SW480 (cell line): ENCODE measurements at regions not wholly inside any gene's neighbourhood (a gene's known extent, or its start where the extent isn't known, plus 50 kb on each side); places are given as distances from the start of the nearest gene placed in this dataset.
A peak's percentile ranks its signal among the peaks of the same experiment; 100 is the strongest.
"Not testable (repeated sequence)": the region's sequence is repeated elsewhere in the genome, so short reads cannot be mapped to it uniquely, and the experiment has no call there.

Experiments used
- DNase-seq: peaks from one replicate; pipeline ENCODE4 v3.0.0-alpha.2; 2016; ENCODE audit warnings: low spot score

DNA sequence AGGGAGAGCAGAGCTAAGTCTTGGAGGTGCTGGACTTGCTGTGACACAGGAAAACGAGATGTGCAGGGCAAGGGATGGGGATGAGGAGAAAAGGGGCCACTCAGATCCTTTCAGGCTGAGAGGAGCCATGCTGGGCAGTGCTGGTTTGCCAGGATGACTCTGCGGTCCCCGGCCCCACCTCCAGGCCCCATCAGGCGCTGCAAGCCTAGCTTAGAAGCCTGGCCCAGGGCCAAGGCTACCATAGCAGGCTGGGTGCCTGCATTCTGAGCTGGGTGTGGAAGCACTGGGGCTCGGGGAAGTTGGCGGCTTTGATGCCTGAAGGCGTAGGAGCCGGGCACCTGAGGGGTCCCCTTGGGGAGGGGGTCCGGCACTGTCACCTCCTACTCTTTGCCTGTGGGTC lies 341.2 kb upstream of the USP9Y start:
- no peak for DNase-seq

DNA sequence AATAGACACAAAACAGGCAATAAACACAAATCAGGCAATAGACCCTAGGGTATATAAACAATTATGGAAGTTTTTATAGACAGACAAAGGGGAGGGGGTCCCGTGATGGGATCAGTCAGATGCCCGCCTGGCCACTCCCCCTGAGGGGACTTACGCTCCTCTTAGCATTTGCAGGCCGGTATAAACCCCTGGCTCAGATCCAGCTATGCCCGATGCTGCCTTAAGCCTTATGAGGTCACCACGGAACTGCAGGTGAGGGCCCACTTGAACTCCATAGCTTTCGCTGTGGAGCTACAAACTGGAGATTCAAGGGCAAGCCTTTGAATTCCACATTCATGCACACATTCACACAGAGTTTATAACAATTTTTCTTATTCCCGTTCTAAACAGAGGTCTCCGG lies 340.5 kb upstream of the USP9Y start:
- no peak for DNase-seq

DNA sequence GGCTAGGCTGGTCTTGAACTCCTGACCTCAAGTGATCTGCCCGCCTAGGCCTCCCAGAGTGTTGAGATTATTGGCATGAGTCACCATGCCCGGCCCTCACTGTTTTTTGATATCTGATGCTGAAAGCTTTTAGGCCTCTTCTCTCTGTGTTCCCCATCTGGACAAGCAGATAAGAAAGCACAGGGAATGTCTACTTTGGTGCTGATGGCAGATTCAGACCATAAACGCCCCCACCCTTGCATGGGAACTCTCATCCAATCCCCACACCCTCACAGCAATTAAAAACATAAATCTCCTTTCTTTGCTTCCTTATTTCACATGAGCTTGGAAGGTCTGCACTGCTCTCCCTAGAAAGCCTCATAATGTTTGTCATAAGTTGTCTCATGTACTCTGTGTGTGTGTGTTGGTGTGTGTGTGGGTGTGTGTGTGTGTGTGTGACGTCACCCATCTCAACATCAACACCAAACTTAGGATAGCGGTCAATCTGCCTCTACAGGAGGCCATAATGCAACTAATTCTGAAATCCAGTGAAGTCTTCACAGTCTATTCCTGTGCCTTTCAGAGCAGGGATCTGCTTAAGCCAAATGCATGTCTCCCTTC lies 335.6 kb upstream of the USP9Y start:
- no peak for DNase-seq

DNA sequence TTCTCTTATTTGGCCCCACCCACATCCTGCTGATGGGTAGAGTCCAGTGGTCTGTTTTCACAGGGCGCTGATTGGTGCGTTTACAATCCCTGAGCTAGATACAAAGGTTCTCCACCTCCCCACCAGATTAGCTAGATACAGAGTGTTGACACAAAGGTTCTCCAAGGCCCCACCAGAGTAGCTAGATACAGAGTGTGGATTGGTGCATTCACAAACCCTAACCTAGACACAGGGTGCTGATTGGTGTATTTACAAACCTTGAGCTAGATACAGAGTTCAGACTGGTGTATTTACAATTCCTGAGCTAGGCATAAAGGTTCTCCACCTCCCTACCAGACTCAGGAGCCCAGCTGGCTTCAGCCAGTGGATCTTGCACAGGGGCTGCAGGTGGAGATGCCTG lies 326.4 kb upstream of the USP9Y start:
- DNase-seq, result not testable (repeated sequence)

DNA sequence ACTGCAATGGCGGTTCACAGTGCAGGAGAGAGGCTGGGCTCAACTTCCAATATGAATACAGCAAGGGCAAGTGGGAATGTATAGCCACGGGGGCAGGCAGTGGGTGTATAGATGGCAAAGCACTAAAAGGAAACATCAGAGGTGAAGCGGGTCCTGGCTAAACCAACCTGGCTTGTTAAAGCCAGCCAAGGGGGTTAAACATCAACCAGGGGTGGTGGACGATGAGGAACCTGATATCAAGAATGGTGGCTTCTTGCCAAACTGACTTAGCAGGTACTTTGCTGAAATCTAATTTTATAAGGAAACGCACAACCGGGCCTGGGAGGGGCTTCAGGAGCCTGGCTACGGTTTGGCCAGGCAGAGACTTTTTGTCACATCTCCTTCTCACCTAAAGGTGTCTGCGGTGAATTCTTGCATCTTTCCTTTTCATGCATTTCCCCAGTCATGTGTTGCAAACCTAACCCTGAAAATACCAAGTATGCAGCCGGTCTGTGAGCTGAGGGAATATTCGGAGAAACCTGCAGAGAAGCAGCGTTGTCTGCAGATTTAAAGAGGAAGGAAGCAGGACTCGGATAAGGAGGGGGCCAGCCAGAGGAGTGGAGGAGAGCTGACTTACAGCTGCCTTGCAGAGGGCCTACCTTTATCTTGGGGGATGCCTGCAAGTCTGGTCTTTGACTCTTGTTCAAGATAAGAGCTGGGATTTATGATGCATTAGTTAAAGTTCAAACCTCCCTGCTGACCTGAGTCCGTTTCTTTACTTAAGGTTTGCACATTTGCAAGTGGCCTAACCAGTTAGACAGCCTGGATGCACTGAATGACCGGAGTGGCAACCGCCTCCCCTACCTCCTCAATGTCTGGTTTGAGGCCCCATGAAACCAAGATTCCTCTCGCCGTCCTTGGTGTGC lies 309.1 kb upstream of the USP9Y start:
- DNase-seq, result not testable (repeated sequence)

DNA sequence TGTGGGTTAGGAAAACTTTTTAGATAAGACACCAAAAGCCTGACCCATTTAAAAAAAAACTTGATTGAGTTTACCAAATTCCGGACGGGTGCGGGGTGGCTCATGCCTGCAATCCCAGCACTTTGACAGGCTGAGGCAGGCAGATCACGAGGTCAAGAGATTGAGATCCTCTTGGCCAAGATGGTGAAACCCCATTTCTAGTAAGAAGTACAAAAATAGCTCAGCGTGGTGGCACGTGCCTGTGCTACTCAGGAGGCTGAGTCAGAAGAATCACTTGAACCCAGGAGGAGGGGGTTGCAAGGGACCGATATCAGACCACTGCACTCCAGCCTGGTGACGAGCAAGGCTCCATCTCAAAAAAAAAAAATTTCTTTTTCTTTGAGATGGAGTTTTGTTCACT lies 307.8 kb upstream of the USP9Y start:
- DNase-seq, result no peak

DNA sequence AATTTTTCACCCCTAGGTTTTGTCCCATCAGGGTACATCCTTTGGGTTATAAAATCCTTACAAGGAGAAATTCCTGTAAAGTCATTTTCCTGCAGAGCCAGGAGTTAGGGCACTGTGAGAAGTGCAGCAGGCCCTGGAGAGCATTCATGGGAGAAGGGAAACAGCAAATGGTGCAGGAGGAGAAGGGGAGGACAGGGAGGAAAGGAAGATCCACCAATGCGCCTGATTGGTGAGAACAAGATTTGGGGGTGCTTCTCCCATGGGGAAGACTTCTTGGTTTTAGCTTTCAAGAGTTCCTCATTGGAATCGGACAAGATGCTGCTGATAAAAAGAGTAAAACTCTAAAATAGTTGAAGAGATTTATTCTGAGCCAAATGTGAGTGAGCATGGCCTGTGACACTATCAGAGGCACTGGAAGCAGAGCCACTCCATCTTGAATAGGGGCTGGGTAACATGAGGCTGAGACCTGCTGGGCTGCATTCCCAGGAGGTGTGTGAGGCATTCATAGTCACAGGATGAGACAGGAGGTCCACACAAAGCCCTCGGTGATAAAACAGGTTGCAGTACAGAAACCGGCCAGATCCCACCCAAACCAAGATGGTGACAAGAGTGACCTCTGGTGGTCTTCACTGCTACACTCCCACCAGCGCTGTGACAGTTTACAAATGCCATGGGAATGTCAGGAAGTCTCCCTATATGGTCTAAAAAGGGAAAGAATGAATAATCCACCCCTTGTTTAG lies 305.5 kb upstream of the USP9Y start:
- peak; percentile 49 for DNase-seq

DNA sequence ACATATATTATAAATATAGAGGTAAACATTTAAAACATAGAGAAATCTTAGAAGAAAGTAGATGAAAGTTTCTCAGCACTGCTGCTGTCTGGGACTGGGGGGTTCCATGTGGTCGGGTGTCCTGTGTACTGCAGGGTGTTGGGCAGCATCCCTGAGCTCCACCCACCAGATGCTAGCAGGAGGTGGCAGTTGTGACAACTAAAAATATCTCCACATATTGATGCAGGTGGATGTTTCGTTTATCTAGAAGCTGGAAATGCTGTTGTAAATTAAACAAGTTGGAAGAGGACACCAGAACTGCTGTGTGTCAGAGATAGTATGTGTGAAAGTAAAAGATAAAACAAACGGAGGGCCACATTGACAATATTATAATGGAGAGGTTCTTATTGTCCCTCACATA lies 297.1 kb upstream of the USP9Y start:
- no peak for DNase-seq

DNA sequence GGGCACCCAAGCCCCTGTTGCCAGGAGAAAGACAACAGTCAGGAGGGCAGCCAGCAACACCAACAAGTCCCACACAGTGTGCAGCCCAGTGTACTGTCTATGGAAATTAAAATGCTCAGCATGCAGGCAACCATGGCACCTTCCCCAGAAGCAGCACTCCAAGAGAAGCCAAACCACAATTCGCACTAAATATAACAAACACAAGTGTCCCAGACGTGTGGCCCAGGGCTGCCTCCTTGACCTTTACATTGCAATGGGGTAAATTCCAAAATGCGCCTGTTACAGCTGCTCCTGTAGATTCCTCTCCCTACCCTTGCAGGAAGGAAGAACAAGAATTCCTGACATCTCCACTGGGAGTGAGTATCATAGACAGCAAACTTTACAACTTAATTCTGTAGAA lies 292.8 kb upstream of the USP9Y start:
- DNase-seq, result no peak

DNA sequence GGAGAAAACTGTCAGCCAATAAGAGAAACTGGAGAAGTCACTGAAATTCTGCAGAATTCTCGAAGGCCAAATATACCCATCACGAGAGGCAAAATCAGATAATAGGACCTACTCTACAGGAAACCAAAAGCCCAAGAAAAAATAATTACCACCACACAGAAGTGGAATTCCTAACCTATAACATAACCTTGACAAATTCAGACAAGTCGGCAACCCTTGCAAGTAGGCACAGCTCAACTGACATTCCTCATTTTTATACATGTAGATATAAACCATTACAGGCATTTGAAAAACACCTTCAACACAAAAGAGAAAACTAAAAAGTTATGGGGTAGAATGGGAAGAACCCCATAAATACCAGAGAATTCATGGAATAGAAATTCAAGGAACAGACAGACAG lies 290.3 kb upstream of the USP9Y start:
- no peak for DNase-seq

DNA sequence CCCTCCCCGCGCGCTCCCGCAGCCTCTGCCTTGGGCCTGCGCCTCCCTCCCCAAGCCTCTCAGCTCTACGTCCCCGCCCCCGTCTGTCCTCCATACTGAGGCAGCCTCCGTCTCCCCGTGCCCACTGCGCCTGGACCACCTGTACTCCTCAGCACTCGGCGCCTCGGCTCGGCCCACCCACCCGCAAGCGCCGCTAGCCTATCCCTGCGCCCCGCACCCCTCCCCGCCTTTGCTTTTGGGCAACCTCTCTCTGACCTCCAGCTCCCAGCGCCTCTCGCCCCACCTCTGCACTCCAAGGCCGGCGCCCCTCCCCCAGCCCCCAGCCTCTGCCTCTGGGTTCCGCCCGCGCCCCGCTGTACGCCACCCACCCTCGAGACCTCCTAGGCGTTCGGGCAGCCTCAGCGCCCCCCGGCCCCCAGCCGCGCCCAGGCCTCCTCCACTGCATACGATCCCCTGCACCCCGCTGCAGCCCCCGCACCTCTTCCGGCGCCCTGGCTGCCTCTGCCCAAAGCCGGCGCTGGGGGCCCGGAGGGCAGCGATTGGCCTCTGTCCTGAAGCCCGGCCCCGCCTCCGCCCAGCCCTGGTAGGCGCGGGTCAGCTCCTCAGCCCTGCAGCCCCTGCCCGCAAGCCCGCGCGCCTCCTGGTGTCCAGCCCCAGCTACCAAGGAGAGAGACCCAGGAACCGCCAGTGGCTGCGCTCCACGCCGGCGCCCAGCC lies 279.8 kb upstream of the USP9Y start:
- DNase-seq, result no peak

DNA sequence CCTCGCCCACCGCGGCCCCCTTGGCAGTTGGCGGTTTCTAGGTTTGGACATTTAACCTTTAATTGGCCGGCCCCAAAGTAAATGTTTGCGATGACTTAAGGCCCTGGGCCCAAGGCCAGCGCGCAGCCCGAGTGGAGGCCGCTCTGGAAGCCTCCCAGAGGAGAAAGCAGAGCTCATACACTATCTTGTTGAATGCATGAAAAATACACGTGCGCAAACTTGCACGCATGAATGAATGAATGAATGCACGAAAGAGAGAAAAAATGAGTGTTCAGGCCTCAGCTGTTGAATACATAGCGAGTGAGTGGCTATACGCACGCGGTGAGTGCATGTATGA lies 279.3 kb upstream of the USP9Y start:
- DNase-seq, result no peak

DNA sequence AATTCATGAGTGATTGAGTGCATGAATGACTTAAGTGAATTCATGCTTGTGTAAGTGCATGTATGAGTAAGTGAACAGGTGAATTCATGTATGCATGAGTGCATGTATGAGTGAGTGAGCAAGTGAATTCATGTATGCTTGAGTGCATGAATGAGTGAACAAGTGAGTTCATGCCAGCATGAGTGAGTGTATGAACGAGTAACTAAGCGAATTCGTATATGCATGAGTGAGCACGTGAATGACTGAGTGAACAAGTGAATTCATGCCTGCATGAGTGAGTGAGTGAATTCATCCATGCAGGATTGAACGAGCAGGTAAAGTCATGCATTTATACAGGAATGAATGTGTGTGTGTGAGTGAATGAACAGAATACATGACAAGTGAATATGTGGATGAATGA lies 278.5 kb upstream of the USP9Y start:
- no peak for DNase-seq

DNA sequence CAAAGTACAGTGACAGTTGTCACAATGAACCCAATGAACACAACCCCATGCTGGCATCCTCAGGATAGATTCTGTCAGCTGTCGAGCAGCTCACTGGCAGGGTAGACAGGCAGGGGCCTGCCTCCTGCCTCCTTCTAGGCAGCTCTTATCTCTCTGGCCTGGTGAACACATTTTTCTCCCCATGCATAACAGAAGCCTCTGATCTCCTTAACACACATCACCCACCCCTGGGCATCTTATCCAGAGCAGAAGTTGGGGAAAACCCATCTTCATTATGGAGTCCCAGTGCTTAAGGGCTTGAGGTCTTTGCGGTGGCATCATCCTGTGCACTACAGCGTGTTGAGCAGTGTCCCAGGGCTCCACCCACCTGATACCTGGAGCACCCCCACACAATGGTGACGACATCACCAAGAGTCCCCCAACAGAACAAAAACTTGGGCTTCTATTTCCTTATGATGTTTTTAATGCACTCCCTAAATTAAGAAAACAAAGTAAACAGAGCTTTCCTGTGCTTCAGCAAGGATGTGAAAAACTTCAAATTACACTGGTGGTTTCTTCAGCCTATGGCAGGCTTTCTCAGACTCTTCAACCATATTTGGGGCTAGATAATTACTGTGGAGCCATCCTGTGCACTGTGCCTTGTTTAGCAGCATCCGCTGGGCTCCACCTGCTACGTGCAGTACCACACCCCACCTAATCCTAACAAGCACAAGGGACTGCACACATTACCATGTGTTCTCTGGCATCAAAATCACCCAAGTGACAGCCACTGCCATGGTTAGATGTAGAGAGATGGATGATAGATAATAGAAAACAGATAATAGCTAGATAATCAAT lies 277.4 kb upstream of the USP9Y start:
- no peak for DNase-seq

DNA sequence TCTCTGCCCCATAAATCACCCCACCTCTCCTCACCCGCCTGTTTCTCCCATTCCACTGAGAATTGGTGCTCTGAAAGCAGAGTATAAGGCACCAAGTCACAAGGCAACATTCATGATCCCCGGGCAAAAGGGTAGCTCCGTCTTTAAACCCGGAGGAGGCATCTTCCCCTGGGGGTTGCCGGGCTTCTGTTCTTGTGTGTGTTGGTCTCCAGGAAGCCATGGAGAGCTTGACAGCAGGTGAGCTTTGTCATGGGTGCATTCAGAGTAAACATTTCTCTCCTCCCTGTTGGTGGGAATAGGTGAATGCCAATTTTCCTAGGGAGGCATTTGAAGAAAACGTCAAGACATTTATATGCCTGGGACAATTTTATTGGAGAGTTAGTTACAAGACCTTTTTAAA lies 275.5 kb upstream of the USP9Y start:
- DNase-seq, result no peak

DNA sequence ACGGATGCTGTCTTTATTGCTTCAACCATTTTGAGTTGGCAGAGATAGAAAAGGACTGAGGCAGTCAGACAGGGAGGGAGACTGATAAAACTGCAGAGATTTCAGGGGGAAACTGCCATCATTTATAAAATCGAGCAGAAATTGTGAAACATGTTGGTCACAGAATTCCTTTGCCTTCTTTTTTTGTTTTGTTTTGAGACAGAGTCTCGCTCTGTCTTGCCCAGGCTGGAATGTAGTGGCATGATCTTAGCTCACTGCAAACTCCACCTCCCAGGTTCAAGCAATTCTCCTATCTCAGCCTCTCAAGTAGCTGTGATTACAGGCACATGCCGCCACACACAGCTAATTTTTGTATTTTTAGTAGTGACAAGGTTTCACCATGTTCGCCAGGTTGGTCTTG lies 273.7 kb upstream of the USP9Y start:
- DNase-seq, result no peak

DNA sequence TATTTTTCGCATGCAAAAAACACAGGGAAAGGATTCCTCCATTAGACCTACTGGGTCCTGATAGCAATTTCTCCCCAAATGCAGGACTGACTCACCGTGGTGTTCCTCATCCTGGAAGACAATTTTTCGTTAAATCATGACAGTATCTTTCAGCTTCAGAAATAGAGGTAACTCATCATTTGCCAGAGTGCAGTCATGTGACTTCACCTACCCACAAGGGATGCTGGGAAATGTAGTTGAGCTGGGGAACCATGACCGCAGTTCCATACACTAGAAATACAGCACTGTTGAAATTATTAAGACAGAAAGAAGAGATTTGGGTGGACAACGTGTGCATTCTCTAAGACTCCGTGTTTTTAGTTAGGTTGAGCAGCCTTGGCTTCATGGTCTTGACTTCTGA lies 269.5 kb upstream of the USP9Y start:
- DNase-seq, result no peak

DNA sequence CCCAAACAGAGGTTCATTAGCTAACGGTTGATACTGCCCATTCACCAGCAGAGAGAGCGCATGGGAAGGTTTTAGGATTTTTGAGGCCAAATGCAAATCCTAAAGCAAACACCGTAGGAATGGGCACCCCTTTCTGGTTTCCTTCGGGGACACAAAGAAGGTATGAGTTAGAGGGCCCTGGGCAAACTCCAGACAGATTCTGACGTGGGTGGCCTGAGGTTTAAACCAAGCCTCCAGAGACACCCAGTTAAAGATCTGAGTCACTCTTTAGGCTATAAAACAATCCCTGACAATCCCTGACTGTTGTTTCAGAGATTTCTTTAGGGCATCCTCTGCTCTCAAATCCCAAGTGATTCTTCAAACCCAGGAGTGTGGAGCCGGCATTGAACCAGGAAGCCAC lies 262.2 kb upstream of the USP9Y start:
- DNase-seq, result not testable (repeated sequence)

DNA sequence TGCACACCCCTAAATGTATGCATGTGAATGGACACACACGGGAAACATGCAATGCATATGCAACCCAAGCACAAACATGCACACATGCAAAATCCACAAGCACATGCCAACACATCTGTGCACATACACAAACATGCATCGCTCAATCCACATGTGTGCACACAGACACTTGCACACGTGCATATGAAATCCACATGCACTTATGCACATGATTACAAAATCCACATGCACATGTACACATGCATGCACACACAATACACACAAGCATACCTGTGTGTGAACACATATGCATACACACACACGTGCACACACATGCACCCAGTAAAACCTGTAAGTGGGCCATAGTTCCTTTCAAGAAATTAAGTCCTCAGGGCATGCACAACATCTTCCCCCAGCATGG lies 256.8 kb upstream of the USP9Y start:
- no peak for DNase-seq

DNA sequence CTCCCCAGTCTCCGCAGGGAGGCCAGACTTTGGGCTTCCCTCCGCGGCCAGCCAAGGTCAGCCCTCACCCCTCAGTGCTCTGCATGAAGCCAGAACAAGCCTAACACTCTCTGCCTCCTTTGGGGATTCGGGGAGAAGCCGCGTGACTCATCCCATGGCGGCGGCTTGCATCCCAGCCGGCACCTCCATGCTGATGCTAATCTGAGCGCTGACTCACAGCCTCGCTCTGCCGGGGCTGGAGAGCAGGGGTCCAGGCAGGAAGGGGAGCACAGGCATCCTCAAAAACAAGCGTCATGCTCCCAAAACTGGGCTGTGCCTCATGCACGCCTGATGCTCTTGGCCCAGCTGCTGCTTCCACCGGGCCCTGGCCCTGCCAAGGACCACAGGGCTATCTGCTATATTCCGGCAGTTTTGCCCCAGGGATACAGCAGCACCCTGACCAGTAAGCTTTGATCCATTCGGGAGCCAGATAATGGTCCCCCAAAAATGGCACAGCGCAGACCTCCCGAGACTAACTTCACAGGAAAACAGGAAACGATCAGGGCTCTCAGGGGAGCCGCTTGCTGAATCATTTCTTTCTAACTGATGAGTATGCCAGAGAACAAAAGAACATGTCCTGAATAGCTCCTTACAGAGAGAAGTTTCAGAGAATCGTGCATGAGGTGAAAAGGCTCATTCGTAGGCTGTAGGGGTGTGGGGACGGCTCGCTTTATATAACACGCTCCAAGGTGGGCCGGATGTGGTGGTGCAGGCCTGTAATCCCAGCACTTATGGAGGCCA lies 254.4 kb upstream of the USP9Y start:
- not testable (repeated sequence) for DNase-seq

DNA sequence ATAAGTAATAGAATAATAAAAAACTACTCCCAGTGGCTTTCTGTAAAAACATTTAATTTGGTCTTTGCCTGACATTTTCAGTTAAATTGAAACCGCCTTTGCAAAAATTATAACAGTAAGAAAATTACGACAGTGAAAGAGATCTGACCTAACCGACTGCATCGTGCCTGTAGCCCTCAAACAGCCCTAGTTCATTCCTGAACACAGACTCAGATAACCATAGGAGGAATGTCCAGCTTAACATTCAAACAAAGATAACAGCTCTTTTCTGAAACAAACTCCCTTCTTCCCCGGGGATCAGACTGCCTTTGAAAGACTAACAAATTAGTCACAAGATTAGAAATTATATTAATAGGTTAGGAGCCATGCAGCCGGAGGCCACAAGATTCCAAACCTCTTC lies 252.5 kb upstream of the USP9Y start:
- not testable (repeated sequence) for DNase-seq
